IMR-90 (cell line): ENCODE measurements at regions not wholly inside any gene's neighbourhood (a gene's known extent, or its start where the extent isn't known, plus 50 kb on each side); places are given as distances from the start of the nearest gene placed in this dataset.

Experiments
- ATAC-seq: fragments of 200-7000 bp; cut with Tn5 transposase; 2 replicates; pipeline ENCODE4 v1.9.1; 2020; ENCODE audit warnings: low read depth, mild to moderate bottlenecking, moderate library complexity
- BruUV-seq: library from RNA; stranded (reverse); fragments of 400-500 nt; replicated peaks from 2 replicates; lab custom pipeline; 2021; lab: Mats Ljungman, UMichigan
- CTCF ChIA-PET: fragments of 300-600 bp; formaldehyde crosslinking; extraction: SDS; loops from one replicate; lab custom pipeline; 2021; ENCODE audit warnings: antibody characterized with exemption; lab: Yijun Ruan, JAX
- POLR2A ChIA-PET: fragments of 300-600 bp; sonication (Branson Sonifier 250); formaldehyde crosslinking; loops from one replicate; lab custom pipeline; 2022; ENCODE audit warnings: antibody characterized with exemption; ENCODE audit not compliant: unreplicated experiment; lab: Charles Lee
- DNase-seq: peaks from one replicate; pipeline ENCODE4 v3.0.0; 2013
- H2AFZ ChIP-seq: replicated peaks from 2 replicates; pipeline ENCODE3; 2013; ENCODE audit warnings: low read length, mild to moderate bottlenecking; ENCODE audit not compliant: poor library complexity
- H2AK5ac ChIP-seq: 2 replicates; pipeline ENCODE4 v1.6.1; 2013; ENCODE audit warnings: low read depth, low read length, inconsistent platforms
- H2AK9ac ChIP-seq: replicated peaks from 2 replicates; pipeline ENCODE3; 2013; ENCODE audit warnings: mild to moderate bottlenecking, low read depth, low read length, moderate library complexity; ENCODE audit not compliant: poor library complexity
- H2BK120ac ChIP-seq: 2 replicates; pipeline ENCODE4 v1.6.1; 2013; ENCODE audit warnings: low read depth, low read length, inconsistent platforms
- H2BK15ac ChIP-seq: 3 replicates; pipeline ENCODE4 v1.6.1; 2013; ENCODE audit warnings: low read depth, low read length, inconsistent platforms
- H2BK20ac ChIP-seq: 2 replicates; pipeline ENCODE4 v1.6.1; 2013; ENCODE audit warnings: low read depth, mild to moderate bottlenecking, inconsistent platforms, low read length, moderate library complexity
- H2BK5ac ChIP-seq: 2 replicates; pipeline ENCODE4 v1.6.1; 2013; ENCODE audit warnings: mild to moderate bottlenecking, low read depth, low read length, inconsistent platforms; ENCODE audit not compliant: poor library complexity, severe bottlenecking
- H3K14ac ChIP-seq: replicated peaks from 2 replicates; pipeline ENCODE4 v1.6.1; 2013; ENCODE audit warnings: low read depth, low read length, inconsistent platforms
- H3K18ac ChIP-seq: 2 replicates; pipeline ENCODE4 v1.6.1; 2013; ENCODE audit warnings: low read depth, low read length, control low read depth
- H3K23ac ChIP-seq: 2 replicates; pipeline ENCODE4 v1.6.1; 2013; ENCODE audit warnings: low read depth, low read length, inconsistent platforms
- H3K27ac ChIP-seq: 2 replicates; pipeline ENCODE4 v1.5.1; 2013; ENCODE audit warnings: mild to moderate bottlenecking, control low read depth, low read length; ENCODE audit not compliant: insufficient read depth
- H3K27me3 ChIP-seq: 2 replicates; pipeline ENCODE4 v1.6.1; 2013; ENCODE audit warnings: low read length; ENCODE audit not compliant: control insufficient read depth, insufficient read depth
- H3K36me3 ChIP-seq: 2 replicates; pipeline ENCODE4 v1.6.1; 2013; ENCODE audit warnings: low read length, mixed read lengths; ENCODE audit not compliant: control insufficient read depth, insufficient read depth
- H3K4ac ChIP-seq: 2 replicates; pipeline ENCODE4 v1.6.1; 2013; ENCODE audit warnings: low read depth, low read length, inconsistent platforms
- H3K4me1 ChIP-seq: 2 replicates; pipeline ENCODE4 v1.6.1; 2013; ENCODE audit warnings: low read length, mixed read lengths; ENCODE audit not compliant: control insufficient read depth, insufficient read depth
- H3K4me2 ChIP-seq: 2 replicates; pipeline ENCODE4 v1.6.1; 2013; ENCODE audit warnings: low read depth, mild to moderate bottlenecking, control low read depth, low read length, moderate library complexity
- H3K4me3 ChIP-seq: 2 replicates; pipeline ENCODE4 v1.5.1; 2013; ENCODE audit warnings: low read depth, mild to moderate bottlenecking, control low read depth, low read length, moderate library complexity; ENCODE audit not compliant: insufficient read depth
- H3K56ac ChIP-seq: 2 replicates; pipeline ENCODE4 v1.6.1; 2013; ENCODE audit warnings: low read length, inconsistent platforms; ENCODE audit not compliant: insufficient read depth; ENCODE audit errors: extremely low read depth
- H3K79me1 ChIP-seq, 2 experiments: 2 replicates each; pipeline ENCODE4 v1.6.1; 2013; ENCODE audit warnings: low read length in 2 of 2, inconsistent platforms in 1 of 2, low read depth in 1 of 2
- H3K9ac ChIP-seq: 2 replicates; pipeline ENCODE4 v1.6.1; 2013; ENCODE audit warnings: low read depth, low read length, control low read depth
- H3K9me1 ChIP-seq: 2 replicates; pipeline ENCODE4 v1.6.1; 2013; ENCODE audit warnings: low read length, inconsistent platforms; ENCODE audit not compliant: insufficient read depth
- H3K9me3 ChIP-seq: 2 replicates; pipeline ENCODE4 v1.6.1; 2013; ENCODE audit warnings: low read length; ENCODE audit not compliant: control insufficient read depth, insufficient read depth
- H4K20me1 ChIP-seq: 2 replicates; pipeline ENCODE4 v1.6.1; 2013; ENCODE audit warnings: low read length, inconsistent platforms; ENCODE audit not compliant: insufficient read depth
- H4K5ac ChIP-seq: 2 replicates; pipeline ENCODE4 v1.6.1; 2013; ENCODE audit warnings: mild to moderate bottlenecking, low read depth, low read length, control low read depth
- H4K8ac ChIP-seq, 2 experiments: 2 replicates each; pipeline ENCODE4 v1.6.1; 2013; ENCODE audit warnings: low read depth in 2 of 2, low read length in 2 of 2, control low read depth in 1 of 2, inconsistent platforms in 1 of 2
- H4K91ac ChIP-seq: 2 replicates; pipeline ENCODE4 v1.6.1; 2013; ENCODE audit warnings: low read depth, low read length, inconsistent platforms; ENCODE audit not compliant: insufficient read depth
- BHLHE40 ChIP-seq: fragments of 150-350 bp; IDR thresholded peaks from 2 replicates; pipeline ENCODE4 v1.6.1; 2016; ENCODE audit warnings: mild to moderate bottlenecking, low read depth, low read length
- CEBPB ChIP-seq: IDR thresholded peaks from 2 replicates; pipeline ENCODE4 v1.6.1; 2012; ENCODE audit warnings: low read depth, low read length, improper control_type of control experiment
- CHD1 ChIP-seq: IDR thresholded peaks from 2 replicates; pipeline ENCODE4 v1.6.1; 2012; ENCODE audit warnings: low read depth, low read length, improper control_type of control experiment
- FOS ChIP-seq: fragments of 150-350 bp; IDR thresholded peaks from 2 replicates; pipeline ENCODE4 v1.6.1; 2016; ENCODE audit warnings: low read depth, low read length
- MAFK ChIP-seq: IDR thresholded peaks from 2 replicates; pipeline ENCODE4 v1.6.1; 2012; ENCODE audit warnings: low read depth, low read length, improper control_type of control experiment
- MAZ ChIP-seq: IDR thresholded peaks from 2 replicates; pipeline ENCODE4 v1.6.1; 2012; ENCODE audit warnings: low read depth, mild to moderate bottlenecking, low read length, improper control_type of control experiment, moderate library complexity, borderline replicate concordance
- MXI1 ChIP-seq: IDR thresholded peaks from 2 replicates; pipeline ENCODE4 v1.6.1; 2012; ENCODE audit warnings: low read depth, mild to moderate bottlenecking, low read length, moderate library complexity, borderline replicate concordance
- NFE2L2 ChIP-seq: fragments of 150-350 bp; IDR thresholded peaks from 2 replicates; pipeline ENCODE4 v1.6.1; 2016; ENCODE audit warnings: low read depth, mild to moderate bottlenecking, low read length
- POLR2A ChIP-seq: IDR thresholded peaks from 2 replicates; pipeline ENCODE4 v1.6.1; 2012; ENCODE audit warnings: mild to moderate bottlenecking, low read depth, low read length
- RAD21 ChIP-seq: IDR thresholded peaks from 2 replicates; pipeline ENCODE4 v1.6.1; 2012; ENCODE audit warnings: low read length, improper control_type of control experiment
- RCOR1 ChIP-seq: IDR thresholded peaks from 2 replicates; pipeline ENCODE4 v1.6.1; 2012; ENCODE audit warnings: mild to moderate bottlenecking, low read length, improper control_type of control experiment; ENCODE audit not compliant: insufficient replicate concordance
- RFX5 ChIP-seq: IDR thresholded peaks from 2 replicates; pipeline ENCODE4 v1.8.0; 2012; ENCODE audit warnings: low read depth, mild to moderate bottlenecking, low read length, moderate library complexity
- SMC3 ChIP-seq: fragments of 150-350 bp; IDR thresholded peaks from 2 replicates; pipeline ENCODE4 v1.6.1; 2016; ENCODE audit warnings: low read depth, mild to moderate bottlenecking, antibody characterized with exemption, low read length, moderate library complexity
- WGBS, 2 experiments: methylation state at CpG; one replicate each; pipeline versions ENCODE4 v1.1.5 to v1.1.7; 2013; ENCODE audit warnings: missing lambda C conversion rate in 2 of 2; ENCODE audit not compliant: insufficient read length in 1 of 2; ENCODE audit errors: extremely low coverage in 2 of 2; 5-methylcytosine and 5-hydroxymethylcytosine counted together
- dilution Hi-C: fragments of 300-500 bp; cut with HindIII; formaldehyde crosslinking; loops from one replicate; pipeline ENCODE4 v1.14.3; 2018; ENCODE audit warnings: low sequenced_read_pairs; ENCODE audit not compliant: unreplicated experiment
- in situ Hi-C: fragments of 300-500 bp; cut with MboI; formaldehyde crosslinking; loops from 3 replicates; pipeline ENCODE4 v1.14.3; 2019; ENCODE audit warnings: low sequenced_read_pairs, inconsistent platforms, mixed read lengths
- intact Hi-C: fragments of 100-400 bp; cut with micrococcal nuclease; formaldehyde crosslinking; loops from 2 replicates; pipeline ENCODE4 v1.10.0; 2022
- TF ChIP-seq, protein P1 (sequence below): fragments of 150-350 bp; IDR thresholded peaks from 2 replicates; pipeline ENCODE4 v1.6.1; 2016; ENCODE audit warnings: low read depth, mild to moderate bottlenecking, low read length, moderate library complexity, borderline replicate concordance
- TF ChIP-seq, protein P2 (sequence below): conservative IDR thresholded peaks from 2 replicates; pipeline ENCODE4 v1.5.1; 2012; ENCODE audit warnings: mild to moderate bottlenecking, low read depth, low read length, improper control_type of control experiment
- TF ChIP-seq, protein P3 (sequence below): fragments of 150-350 bp; IDR thresholded peaks from 2 replicates; pipeline ENCODE4 v1.6.1; 2017; ENCODE audit warnings: mild to moderate bottlenecking, antibody characterized with exemption, low read length, low read depth

DNA sequence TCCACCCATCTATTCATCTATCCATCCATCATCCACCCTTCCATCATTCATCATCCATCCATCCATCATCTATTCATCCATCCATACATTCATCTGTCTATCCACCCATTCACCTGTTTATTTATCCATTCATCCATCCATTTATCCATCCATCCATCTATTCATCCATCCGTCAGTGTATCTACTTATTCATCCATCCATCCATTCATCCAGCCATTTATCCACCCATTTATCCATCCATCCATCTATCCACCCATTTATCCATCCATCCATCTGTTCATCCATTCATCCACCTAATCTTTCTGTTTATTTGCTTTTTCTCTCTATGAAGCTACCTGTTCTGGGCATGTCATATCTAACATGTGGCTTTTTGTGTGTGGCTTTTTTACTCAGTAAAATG lies 115.4 kb downstream of the CRYAA start:
- no peak overlapping the region for H2AK5ac ChIP-seq
- no peaks in the 10 kb centered on the region for H3K79me1 ChIP-seq
- H2BK120ac ChIP-seq: no peak overlapping the region
- peaks cover 7% of the 10 kb centered on the region; the same call in 1 of the 2 replicates for H3K27me3 ChIP-seq
- in situ Hi-C loops (no loop called here), intact Hi-C loops (no loop called here), dilution Hi-C loops (no loop called here)
- no peak overlapping the region for H3K4me2 ChIP-seq
- H3K4me3 ChIP-seq: no peak overlapping the region
- H3K4me1 ChIP-seq: no peaks in the 10 kb centered on the region; the same call in 1 of the 2 replicates
- ATAC-seq (no peak), DNase-seq (no peak)
- H4K8ac ChIP-seq: no peak overlapping the region
- H3K14ac ChIP-seq: no peak overlapping the region
- H2AK9ac ChIP-seq: no peak overlapping the region
- H2BK15ac ChIP-seq: no peak overlapping the region
- no peak overlapping the region for H2AFZ ChIP-seq
- H3K9ac ChIP-seq: no peak overlapping the region
- H3K56ac ChIP-seq: no peak overlapping the region
- H4K20me1 ChIP-seq: no peaks in the 10 kb centered on the region; the same call in 1 of the 2 replicates
- H2BK5ac ChIP-seq: peak overlapping the region; percentile 62
- H3K9me3 ChIP-seq: peaks cover under 1% of the 10 kb centered on the region; the same call in 1 of the 2 replicates
- TF ChIP-seq POLR2A (no peak), MXI1 (no peak), NFE2L2 (no peak), RFX5 (no peak), SMC3 (no peak), MAFK (no peak), FOS (no peak), RAD21 (no peak), CHD1 (no peak), RCOR1 (no peak), BHLHE40 (no peak), CEBPB (no peak), MAZ (no peak)
- TF ChIP-seq, protein P1, sequence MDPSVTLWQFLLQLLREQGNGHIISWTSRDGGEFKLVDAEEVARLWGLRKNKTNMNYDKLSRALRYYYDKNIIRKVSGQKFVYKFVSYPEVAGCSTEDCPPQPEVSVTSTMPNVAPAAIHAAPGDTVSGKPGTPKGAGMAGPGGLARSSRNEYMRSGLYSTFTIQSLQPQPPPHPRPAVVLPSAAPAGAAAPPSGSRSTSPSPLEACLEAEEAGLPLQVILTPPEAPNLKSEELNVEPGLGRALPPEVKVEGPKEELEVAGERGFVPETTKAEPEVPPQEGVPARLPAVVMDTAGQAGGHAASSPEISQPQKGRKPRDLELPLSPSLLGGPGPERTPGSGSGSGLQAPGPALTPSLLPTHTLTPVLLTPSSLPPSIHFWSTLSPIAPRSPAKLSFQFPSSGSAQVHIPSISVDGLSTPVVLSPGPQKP: no peak
- TF ChIP-seq, protein P2, sequence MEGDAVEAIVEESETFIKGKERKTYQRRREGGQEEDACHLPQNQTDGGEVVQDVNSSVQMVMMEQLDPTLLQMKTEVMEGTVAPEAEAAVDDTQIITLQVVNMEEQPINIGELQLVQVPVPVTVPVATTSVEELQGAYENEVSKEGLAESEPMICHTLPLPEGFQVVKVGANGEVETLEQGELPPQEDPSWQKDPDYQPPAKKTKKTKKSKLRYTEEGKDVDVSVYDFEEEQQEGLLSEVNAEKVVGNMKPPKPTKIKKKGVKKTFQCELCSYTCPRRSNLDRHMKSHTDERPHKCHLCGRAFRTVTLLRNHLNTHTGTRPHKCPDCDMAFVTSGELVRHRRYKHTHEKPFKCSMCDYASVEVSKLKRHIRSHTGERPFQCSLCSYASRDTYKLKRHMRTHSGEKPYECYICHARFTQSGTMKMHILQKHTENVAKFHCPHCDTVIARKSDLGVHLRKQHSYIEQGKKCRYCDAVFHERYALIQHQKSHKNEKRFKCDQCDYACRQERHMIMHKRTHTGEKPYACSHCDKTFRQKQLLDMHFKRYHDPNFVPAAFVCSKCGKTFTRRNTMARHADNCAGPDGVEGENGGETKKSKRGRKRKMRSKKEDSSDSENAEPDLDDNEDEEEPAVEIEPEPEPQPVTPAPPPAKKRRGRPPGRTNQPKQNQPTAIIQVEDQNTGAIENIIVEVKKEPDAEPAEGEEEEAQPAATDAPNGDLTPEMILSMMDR: no peak
- TF ChIP-seq, protein P3, sequence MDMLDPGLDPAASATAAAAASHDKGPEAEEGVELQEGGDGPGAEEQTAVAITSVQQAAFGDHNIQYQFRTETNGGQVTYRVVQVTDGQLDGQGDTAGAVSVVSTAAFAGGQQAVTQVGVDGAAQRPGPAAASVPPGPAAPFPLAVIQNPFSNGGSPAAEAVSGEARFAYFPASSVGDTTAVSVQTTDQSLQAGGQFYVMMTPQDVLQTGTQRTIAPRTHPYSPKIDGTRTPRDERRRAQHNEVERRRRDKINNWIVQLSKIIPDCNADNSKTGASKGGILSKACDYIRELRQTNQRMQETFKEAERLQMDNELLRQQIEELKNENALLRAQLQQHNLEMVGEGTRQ: no peak
- no peak overlapping the region for H2BK20ac ChIP-seq
- no peak overlapping the region for H3K18ac ChIP-seq
- H4K91ac ChIP-seq: no peak overlapping the region
- no peak overlapping the region for H3K4ac ChIP-seq
- no peaks in the 10 kb centered on the region for H3K36me3 ChIP-seq
- WGBS, 2 experiments: 82% methylated on average over 1 of the region's 1 CpG; no CpG with 5 or more reads in 1 of the 2 experiments
- H4K5ac ChIP-seq: no peak overlapping the region
- CTCF ChIA-PET: no interaction called here
- POLR2A ChIA-PET: no interaction called here
- no peaks in the 10 kb centered on the region for H3K9me1 ChIP-seq
- BruUV-seq: no TSS peak
- no peak overlapping the region for H3K23ac ChIP-seq
- H3K27ac ChIP-seq: no peak overlapping the region
